ENCODE measurements at regions not wholly inside any gene's neighbourhood (a gene's known extent, or its start where the extent isn't known, plus 50 kb on each side); places are given as distances from the start of the nearest gene placed in this dataset.
"Not testable (repeated sequence)": the region's sequence is repeated elsewhere in the genome, so short reads cannot be mapped to it uniquely, and the experiment has no call there.

DNA sequence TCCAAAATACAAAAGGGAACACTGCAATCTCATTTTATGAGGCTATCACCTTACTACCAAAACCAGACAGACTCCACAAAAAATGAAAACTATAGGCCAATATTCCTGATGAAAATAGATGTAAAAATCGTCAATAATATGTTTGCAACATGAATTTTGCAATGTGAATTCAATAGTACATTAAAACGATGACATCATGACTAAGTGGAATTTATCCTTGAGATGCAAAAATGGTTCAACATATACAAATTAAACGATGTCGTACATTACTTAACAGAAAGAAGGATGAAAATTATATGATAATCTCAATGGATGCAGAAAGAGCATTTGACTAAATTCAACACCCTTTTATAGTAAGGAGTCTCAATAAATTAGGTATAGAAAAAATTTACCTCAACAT is 123.0 kb downstream of the AREG start:
- H3K9me3 ChIP-seq (ENCODE audit: control insufficient read depth, low read length), result no peaks in the 10 kb centered on the region
- H3K27me3 ChIP-seq (replicated peaks; ENCODE audit: control insufficient read depth, insufficient read depth, low read length, poor library complexity, severe bottlenecking), result no peaks in the 10 kb centered on the region
- no peak for DNase-seq
- no peaks in the 10 kb centered on the region for H3K36me3 ChIP-seq (ENCODE audit: control insufficient read depth, insufficient read depth, low read length)
- no peak overlapping the region for H3K27ac ChIP-seq (ENCODE audit: insufficient read depth, low read length, poor library complexity, severe bottlenecking)
- no peaks in the 10 kb centered on the region for H3K4me1 ChIP-seq (ENCODE audit: control insufficient read depth, insufficient read depth, low read length, poor library complexity, severe bottlenecking)
- no peak overlapping the region for H3K4me3 ChIP-seq (ENCODE audit: insufficient read depth, low read depth, low read length, poor library complexity, severe bottlenecking)

DNA sequence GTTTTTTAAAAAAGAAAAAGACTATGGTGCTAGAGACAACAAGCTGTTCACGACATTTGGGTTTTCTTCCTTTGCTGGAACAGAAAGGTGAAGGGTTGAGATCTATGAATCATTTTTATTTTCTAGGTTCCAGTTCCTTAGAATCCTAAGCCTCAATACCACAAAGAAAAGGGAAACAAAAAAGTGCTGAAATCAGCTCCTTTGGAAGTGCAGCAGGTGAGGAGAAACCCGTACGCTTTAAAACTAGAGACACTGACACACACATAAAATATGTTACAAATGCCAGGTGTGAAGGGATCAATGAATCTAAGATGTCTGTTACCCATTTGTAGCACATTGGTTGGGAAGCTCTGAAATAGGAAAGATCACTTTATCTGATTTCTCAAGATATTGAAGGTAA is 125.2 kb downstream of the AREG start:
- H3K27me3 ChIP-seq (replicated peaks; ENCODE audit: control insufficient read depth, insufficient read depth, low read length, poor library complexity, severe bottlenecking), result no peaks in the 10 kb centered on the region
- no peaks in the 10 kb centered on the region for H3K9me3 ChIP-seq (ENCODE audit: control insufficient read depth, low read length)
- H3K36me3 ChIP-seq (ENCODE audit: control insufficient read depth, insufficient read depth, low read length), result no peaks in the 10 kb centered on the region
- H3K4me3 ChIP-seq (ENCODE audit: insufficient read depth, low read depth, low read length, poor library complexity, severe bottlenecking), result no peak overlapping the region
- H3K4me1 ChIP-seq (ENCODE audit: control insufficient read depth, insufficient read depth, low read length, poor library complexity, severe bottlenecking), result no peaks in the 10 kb centered on the region
- DNase-seq, result no peak
- H3K27ac ChIP-seq (ENCODE audit: insufficient read depth, low read length, poor library complexity, severe bottlenecking), result no peak overlapping the region

DNA sequence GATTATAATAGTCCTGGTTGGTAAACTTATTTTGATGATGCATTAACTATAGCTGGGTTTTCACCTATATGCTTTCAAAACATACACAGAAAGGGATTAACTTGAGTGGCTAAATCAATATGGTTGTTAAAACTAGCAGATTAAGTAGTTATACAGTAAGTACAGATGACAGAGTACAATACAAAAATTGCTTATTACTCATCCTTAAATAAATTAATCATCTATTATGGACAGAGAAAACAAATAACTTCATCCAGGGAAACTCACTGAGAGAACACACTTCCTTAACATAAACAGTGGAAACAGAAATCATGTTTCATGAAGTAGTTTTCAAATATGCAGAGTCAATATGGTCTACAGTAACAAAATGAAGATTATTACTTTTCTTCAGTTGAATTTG is 133.4 kb downstream of the AREG start:
- Histone ChIP-seq H3K27ac (ENCODE audit: insufficient read depth, low read length, poor library complexity, severe bottlenecking) (no peak overlapping the region), H3K4me1 (ENCODE audit: control insufficient read depth, insufficient read depth, low read length, poor library complexity, severe bottlenecking) (no peaks in the 10 kb centered on the region), H3K27me3 (replicated peaks; ENCODE audit: control insufficient read depth, insufficient read depth, low read length, poor library complexity, severe bottlenecking) (no peaks in the 10 kb centered on the region), H3K9me3 (ENCODE audit: control insufficient read depth, low read length) (no peaks in the 10 kb centered on the region), H3K4me3 (ENCODE audit: insufficient read depth, low read depth, low read length, poor library complexity, severe bottlenecking) (no peak overlapping the region), H3K36me3 (ENCODE audit: control insufficient read depth, insufficient read depth, low read length) (no peaks in the 10 kb centered on the region)
- no peak for DNase-seq

DNA sequence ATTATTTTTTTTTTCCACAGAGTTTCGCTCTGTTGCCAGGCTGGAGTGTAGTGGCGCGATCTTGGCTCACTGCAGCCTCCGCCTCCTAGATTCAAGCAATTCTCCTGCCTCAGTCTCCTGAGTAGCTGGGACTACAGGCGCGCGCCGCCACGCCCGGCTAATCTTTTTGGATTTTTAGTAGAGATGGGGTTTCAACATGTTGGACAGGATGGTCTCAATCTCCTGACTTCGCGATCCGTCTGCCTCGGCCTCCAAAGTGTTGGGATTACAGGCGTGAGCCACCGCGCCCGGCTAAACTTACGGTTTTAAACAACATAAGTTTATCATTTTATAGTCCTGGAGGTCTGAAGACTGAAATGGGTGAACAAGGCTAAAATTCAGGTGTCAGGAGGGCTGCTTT is 133.9 kb downstream of the AREG start:
- H3K9me3 ChIP-seq (ENCODE audit: control insufficient read depth, low read length); H3K27me3 ChIP-seq (replicated peaks; ENCODE audit: control insufficient read depth, insufficient read depth, low read length, poor library complexity, severe bottlenecking); H3K36me3 ChIP-seq (ENCODE audit: control insufficient read depth, insufficient read depth, low read length); DNase-seq; H3K4me3 ChIP-seq (ENCODE audit: insufficient read depth, low read depth, low read length, poor library complexity, severe bottlenecking); H3K27ac ChIP-seq (ENCODE audit: insufficient read depth, low read length, poor library complexity, severe bottlenecking); H3K4me1 ChIP-seq (ENCODE audit: control insufficient read depth, insufficient read depth, low read length, poor library complexity, severe bottlenecking): not testable (repeated sequence)

DNA sequence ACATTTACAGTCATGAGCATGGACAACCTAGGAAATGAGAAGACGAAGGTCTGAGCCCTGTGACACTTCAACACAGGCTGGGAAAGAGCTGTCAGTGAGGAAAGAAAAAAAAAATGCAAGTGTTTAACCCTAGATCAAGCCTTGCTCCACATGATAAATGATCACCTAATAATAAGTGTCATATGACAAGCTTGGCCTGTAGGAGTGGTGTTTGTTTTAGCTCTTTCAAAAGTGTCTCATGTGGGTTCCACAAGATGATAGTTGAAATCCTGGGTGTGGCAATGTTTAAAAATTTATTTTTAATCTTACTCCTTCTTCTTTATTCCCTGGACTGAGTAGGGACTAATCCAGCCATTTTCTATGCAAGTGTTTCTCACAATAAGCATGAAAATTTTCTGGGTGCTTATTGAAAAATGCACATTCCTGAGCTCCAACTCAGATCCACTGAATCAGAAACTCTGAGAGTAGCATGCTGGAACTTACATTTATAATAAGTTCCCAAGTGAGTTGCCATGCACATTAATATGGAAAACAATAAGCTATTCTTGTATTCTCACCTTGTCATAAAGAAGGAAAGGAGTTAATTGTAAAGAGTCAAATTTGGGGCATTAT is 138.3 kb downstream of the AREG start:
- no peak overlapping the region for H3K4me3 ChIP-seq (ENCODE audit: insufficient read depth, low read depth, low read length, poor library complexity, severe bottlenecking)
- H3K4me1 ChIP-seq (ENCODE audit: control insufficient read depth, insufficient read depth, low read length, poor library complexity, severe bottlenecking), result no peaks in the 10 kb centered on the region
- no peaks in the 10 kb centered on the region for H3K27me3 ChIP-seq (replicated peaks; ENCODE audit: control insufficient read depth, insufficient read depth, low read length, poor library complexity, severe bottlenecking)
- H3K36me3 ChIP-seq (ENCODE audit: control insufficient read depth, insufficient read depth, low read length), result no peaks in the 10 kb centered on the region
- H3K27ac ChIP-seq (ENCODE audit: insufficient read depth, low read length, poor library complexity, severe bottlenecking), result no peak overlapping the region
- no peaks in the 10 kb centered on the region for H3K9me3 ChIP-seq (ENCODE audit: control insufficient read depth, low read length)
- DNase-seq, result no peak

DNA sequence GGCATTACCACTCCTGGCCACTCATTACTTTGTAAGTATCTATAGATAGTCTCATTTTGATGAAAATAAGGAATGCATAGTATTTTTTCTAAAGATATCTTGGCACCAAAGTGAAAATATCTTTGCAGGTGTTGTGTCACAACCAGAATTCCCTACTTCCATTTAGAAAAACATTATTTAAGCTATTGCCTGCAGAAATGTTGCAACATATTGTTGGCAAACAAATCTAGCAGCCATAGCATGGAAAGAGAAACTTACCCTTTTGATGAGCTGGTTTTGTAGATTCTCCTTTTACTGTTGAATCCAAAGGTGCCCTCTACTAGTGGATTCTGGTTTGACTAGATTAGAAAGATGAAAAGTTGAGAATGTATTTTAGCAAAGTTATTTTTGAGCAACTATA is 138.8 kb downstream of the AREG start:
- no peaks in the 10 kb centered on the region for H3K4me1 ChIP-seq (ENCODE audit: control insufficient read depth, insufficient read depth, low read length, poor library complexity, severe bottlenecking)
- H3K36me3 ChIP-seq (ENCODE audit: control insufficient read depth, insufficient read depth, low read length), result no peaks in the 10 kb centered on the region
- DNase-seq, result no peak
- H3K27me3 ChIP-seq (replicated peaks; ENCODE audit: control insufficient read depth, insufficient read depth, low read length, poor library complexity, severe bottlenecking), result no peaks in the 10 kb centered on the region
- no peak overlapping the region for H3K4me3 ChIP-seq (ENCODE audit: insufficient read depth, low read depth, low read length, poor library complexity, severe bottlenecking)
- no peak overlapping the region for H3K27ac ChIP-seq (ENCODE audit: insufficient read depth, low read length, poor library complexity, severe bottlenecking)
- H3K9me3 ChIP-seq (ENCODE audit: control insufficient read depth, low read length), result no peaks in the 10 kb centered on the region

DNA sequence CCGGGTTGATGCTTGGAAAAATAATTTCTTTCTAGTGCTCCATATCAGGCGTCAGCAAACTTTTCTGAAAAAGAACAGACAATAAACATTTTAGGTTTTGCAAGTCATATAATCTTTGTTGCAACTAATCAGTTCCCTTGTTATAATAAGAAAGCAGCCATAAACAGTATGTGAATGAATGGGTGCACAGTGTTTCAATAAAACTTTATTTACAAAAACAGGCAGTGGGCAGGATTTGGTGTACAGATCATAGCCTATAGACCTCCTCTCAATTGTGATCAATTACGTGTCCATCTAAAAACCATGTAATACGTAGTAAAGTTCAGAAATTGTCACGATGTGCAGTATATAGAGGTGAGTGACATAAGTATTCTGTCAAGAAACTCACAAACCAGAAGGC is 143.4 kb downstream of the AREG start:
- Histone ChIP-seq H3K9me3 (ENCODE audit: control insufficient read depth, low read length) (no peaks in the 10 kb centered on the region), H3K27ac (ENCODE audit: insufficient read depth, low read length, poor library complexity, severe bottlenecking) (no peak overlapping the region), H3K4me3 (ENCODE audit: insufficient read depth, low read depth, low read length, poor library complexity, severe bottlenecking) (no peak overlapping the region), H3K36me3 (ENCODE audit: control insufficient read depth, insufficient read depth, low read length) (no peaks in the 10 kb centered on the region), H3K4me1 (ENCODE audit: control insufficient read depth, insufficient read depth, low read length, poor library complexity, severe bottlenecking) (no peaks in the 10 kb centered on the region), H3K27me3 (replicated peaks; ENCODE audit: control insufficient read depth, insufficient read depth, low read length, poor library complexity, severe bottlenecking) (no peaks in the 10 kb centered on the region)
- DNase-seq, result no peak

DNA sequence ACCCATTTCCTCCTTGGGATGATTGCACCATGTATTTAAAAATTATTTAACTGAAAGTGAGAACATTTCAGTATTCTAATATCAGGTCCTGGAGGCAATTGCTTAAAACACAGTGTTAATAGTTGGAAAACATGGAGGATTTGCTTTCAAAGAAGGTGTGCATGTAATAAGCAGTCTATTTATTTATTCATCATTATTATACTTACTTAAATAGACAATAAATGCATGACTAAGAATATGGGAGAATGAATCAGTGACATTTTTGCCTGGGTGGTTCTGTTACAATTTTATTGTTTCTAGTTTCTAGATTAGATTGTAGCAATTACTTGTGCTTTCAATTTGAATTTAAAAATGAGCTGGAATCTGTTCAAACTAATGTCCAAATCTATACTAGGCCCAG is 145.5 kb downstream of the AREG start:
- DNase-seq, result no peak
- H3K36me3 ChIP-seq (ENCODE audit: control insufficient read depth, insufficient read depth, low read length), result no peaks in the 10 kb centered on the region
- H3K27me3 ChIP-seq (replicated peaks; ENCODE audit: control insufficient read depth, insufficient read depth, low read length, poor library complexity, severe bottlenecking), result no peaks in the 10 kb centered on the region
- no peaks in the 10 kb centered on the region for H3K4me1 ChIP-seq (ENCODE audit: control insufficient read depth, insufficient read depth, low read length, poor library complexity, severe bottlenecking)
- no peak overlapping the region for H3K27ac ChIP-seq (ENCODE audit: insufficient read depth, low read length, poor library complexity, severe bottlenecking)
- H3K9me3 ChIP-seq (ENCODE audit: control insufficient read depth, low read length), result no peaks in the 10 kb centered on the region
- no peak overlapping the region for H3K4me3 ChIP-seq (ENCODE audit: insufficient read depth, low read depth, low read length, poor library complexity, severe bottlenecking)

DNA sequence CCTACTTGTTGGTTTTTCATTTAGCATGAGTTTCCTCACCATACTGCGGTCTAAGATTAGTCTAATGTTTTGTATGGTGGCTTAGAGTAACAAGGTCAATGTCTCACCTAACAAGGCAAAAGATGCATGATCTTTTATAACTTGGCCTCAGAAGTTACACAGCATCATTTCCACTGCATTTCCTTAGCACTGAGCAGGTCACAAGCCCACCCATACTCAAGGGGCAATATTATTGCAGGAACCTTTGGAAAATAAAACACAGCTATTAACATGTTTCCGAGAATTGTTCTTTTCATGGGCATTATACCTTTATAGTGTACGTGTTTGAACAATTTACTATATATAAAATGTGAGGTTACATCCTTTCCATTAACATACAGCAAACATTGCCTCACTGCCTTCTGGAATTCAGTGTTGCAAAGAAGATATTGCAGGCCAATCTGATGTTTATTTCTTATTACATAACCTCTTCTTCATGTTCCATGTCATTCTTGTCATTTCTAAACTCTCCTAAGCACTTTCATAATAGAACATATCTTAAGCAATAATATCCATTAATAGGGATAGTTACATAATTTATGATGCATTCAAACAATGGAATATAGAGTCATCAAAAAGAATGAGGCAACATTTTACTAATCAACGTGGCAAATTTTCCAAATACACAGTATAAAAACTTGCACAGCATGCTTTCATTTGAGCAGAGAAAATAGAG is 153.8 kb downstream of the AREG start:
- H3K4me1 ChIP-seq (ENCODE audit: control insufficient read depth, insufficient read depth, low read length, poor library complexity, severe bottlenecking), result no peaks in the 10 kb centered on the region
- DNase-seq, result no peak
- H3K4me3 ChIP-seq (ENCODE audit: insufficient read depth, low read depth, low read length, poor library complexity, severe bottlenecking), result no peak overlapping the region
- no peaks in the 10 kb centered on the region for H3K27me3 ChIP-seq (replicated peaks; ENCODE audit: control insufficient read depth, insufficient read depth, low read length, poor library complexity, severe bottlenecking)
- no peaks in the 10 kb centered on the region for H3K36me3 ChIP-seq (ENCODE audit: control insufficient read depth, insufficient read depth, low read length)
- no peaks in the 10 kb centered on the region for H3K9me3 ChIP-seq (ENCODE audit: control insufficient read depth, low read length)
- no peak overlapping the region for H3K27ac ChIP-seq (ENCODE audit: insufficient read depth, low read length, poor library complexity, severe bottlenecking)

DNA sequence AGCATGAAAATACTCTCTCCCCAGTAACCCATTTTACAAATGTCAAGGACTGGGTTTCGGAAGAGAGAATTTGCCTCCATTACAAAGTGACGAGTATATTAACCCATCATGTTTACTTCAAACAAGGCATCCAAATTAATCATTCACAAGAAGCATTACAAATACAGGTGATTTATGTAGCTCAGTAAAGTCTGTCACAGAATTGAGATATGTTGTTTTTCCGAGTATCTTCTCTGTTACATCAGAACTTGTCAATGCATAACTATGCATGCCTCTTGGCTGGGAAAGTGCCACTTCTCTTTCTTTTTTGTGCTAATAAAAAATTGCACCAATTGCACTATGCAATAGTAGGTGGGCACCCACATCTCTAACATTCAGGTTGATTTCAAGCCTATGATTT is 158.2 kb downstream of the AREG start:
- Histone ChIP-seq H3K27ac (ENCODE audit: insufficient read depth, low read length, poor library complexity, severe bottlenecking) (no peak overlapping the region), H3K4me1 (ENCODE audit: control insufficient read depth, insufficient read depth, low read length, poor library complexity, severe bottlenecking) (no peaks in the 10 kb centered on the region), H3K36me3 (ENCODE audit: control insufficient read depth, insufficient read depth, low read length) (no peaks in the 10 kb centered on the region), H3K4me3 (ENCODE audit: insufficient read depth, low read depth, low read length, poor library complexity, severe bottlenecking) (no peak overlapping the region), H3K9me3 (ENCODE audit: control insufficient read depth, low read length) (no peaks in the 10 kb centered on the region), H3K27me3 (replicated peaks; ENCODE audit: control insufficient read depth, insufficient read depth, low read length, poor library complexity, severe bottlenecking) (no peaks in the 10 kb centered on the region)
- no peak for DNase-seq

All from effector memory CD4-positive, alpha-beta T cell (primary cell).